Activated CD4-positive, alpha-beta T cell treated with anti-CD3 and anti-CD28 coated beads for 36 hours (primary cell): ENCODE measurements at regions not wholly inside any gene's neighbourhood (a gene's known extent, or its start where the extent isn't known, plus 50 kb on each side); places are given as distances from the start of the nearest gene placed in this dataset.

Experiments used
- ATAC-seq: fragments of 200-7000 bp; cut with Tn5 transposase; one replicate; pipeline ENCODE4 v1.10.0; 2021; ENCODE audit warnings: mild to moderate bottlenecking, moderate library complexity
- CTCF ChIA-PET: fragments of 350-600 bp; sonication (Branson Sonifier 250); formaldehyde crosslinking; loops from one replicate; lab custom pipeline; 2021; ENCODE audit warnings: antibody characterized with exemption; lab: Charles Lee
- POLR2A ChIA-PET: fragments of 350-600 bp; sonication (Branson Sonifier 250); formaldehyde crosslinking; loops from one replicate; lab custom pipeline; 2021; ENCODE audit warnings: antibody characterized with exemption, inconsistent platforms; lab: Charles Lee
- DNase-seq: peaks from one replicate; pipeline ENCODE4 v3.0.0-alpha.2; 2020
- H3K27ac Mint-ChIP-seq: one replicate; pipeline ENCODE4 v1.8.0; 2021; ENCODE audit warnings: mixed read lengths
- H3K27me3 Mint-ChIP-seq: one replicate; pipeline ENCODE4 v1.8.0; 2021; ENCODE audit warnings: mixed read lengths
- H3K36me3 Mint-ChIP-seq: one replicate; pipeline ENCODE4 v1.8.0; 2021; ENCODE audit warnings: low read depth, mixed read lengths
- H3K4me1 Mint-ChIP-seq: one replicate; pipeline ENCODE4 v1.8.0; 2021; ENCODE audit warnings: mixed read lengths
- H3K4me3 Mint-ChIP-seq: one replicate; pipeline ENCODE4 v1.8.0; 2021; ENCODE audit warnings: mild to moderate bottlenecking, moderate library complexity, mixed read lengths
- H3K9me3 Mint-ChIP-seq: one replicate; pipeline ENCODE4 v1.8.0; 2021; ENCODE audit warnings: low read depth, mixed read lengths
- intact Hi-C, 2 experiments: fragments of 100-400 bp; cut with DNase I in 1 of 2; cut with micrococcal nuclease in 1 of 2; formaldehyde crosslinking; loops; one replicate each; pipeline versions ENCODE4 v1.14.2 to v1.15.1; 2022 to 2024; cut with DNase I, micrococcal nuclease

- H3K4me1 Mint-ChIP-seq: no peaks in the 10 kb centered on the region
- ChIA-PET POLR2A (no interaction called here), CTCF (no interaction called here)
- H3K27ac Mint-ChIP-seq: no peak overlapping the region
- peaks cover 11% of the 10 kb centered on the region for H3K27me3 Mint-ChIP-seq
- no peak overlapping the region for H3K4me3 Mint-ChIP-seq
- H3K9me3 Mint-ChIP-seq: peaks cover 4% of the 10 kb centered on the region
- DNase-seq: no peak
- H3K36me3 Mint-ChIP-seq: no peaks in the 10 kb centered on the region
- ATAC-seq: no peak
- intact Hi-C loops: no loop called here
These were observed 560.4 kb downstream of the TBC1D22A start for GRCh38 chr22:47322854-47323253.

GRCh38 chr22:47320560-47320959, 558.1 kb downstream of the TBC1D22A start:
- ATAC-seq (no peak), DNase-seq (no peak)
- POLR2A ChIA-PET: no interaction called here
- Mint-ChIP-seq H3K27ac (no peak overlapping the region), H3K4me1 (no peaks in the 10 kb centered on the region), H3K36me3 (no peaks in the 10 kb centered on the region), H3K4me3 (no peak overlapping the region), H3K9me3 (peaks cover 4% of the 10 kb centered on the region), H3K27me3 (peaks cover 14% of the 10 kb centered on the region)
- intact Hi-C loops: no loop called here
- CTCF ChIA-PET: no interaction called here

- DNase-seq: no peak
- CTCF ChIA-PET: no interaction called here
- Mint-ChIP-seq H3K4me3 (no peak overlapping the region), H3K27ac (no peak overlapping the region), H3K27me3 (peaks cover 17% of the 10 kb centered on the region), H3K4me1 (no peaks in the 10 kb centered on the region), H3K9me3 (peaks cover 4% of the 10 kb centered on the region), H3K36me3 (no peaks in the 10 kb centered on the region)
- POLR2A ChIA-PET: no interaction called here
- ATAC-seq: no peak
- intact Hi-C loops: no loop called here
These were observed 555.7 kb downstream of the TBC1D22A start for GRCh38 chr22:47318041-47318737.

GRCh38 chr22:47315862-47316419, 553.5 kb downstream of the TBC1D22A start:
- Mint-ChIP-seq H3K27me3 (peaks cover 19% of the 10 kb centered on the region), H3K4me3 (no peak overlapping the region), H3K4me1 (no peaks in the 10 kb centered on the region), H3K36me3 (no peaks in the 10 kb centered on the region), H3K9me3 (peaks cover 2% of the 10 kb centered on the region), H3K27ac (no peak overlapping the region)
- intact Hi-C loops: no loop called here
- DNase-seq (no peak), ATAC-seq (no peak)
- CTCF ChIA-PET: no interaction called here
- POLR2A ChIA-PET: no interaction called here

- POLR2A ChIA-PET: no interaction called here
These were observed 548.2 kb downstream of the TBC1D22A start for GRCh38 chr22:47310601-47311000.

GRCh38 chr22:47309946-47310345, 547.5 kb downstream of the TBC1D22A start:
- DNase-seq (no peak), ATAC-seq (no peak)
- peaks cover 5% of the 10 kb centered on the region for H3K27me3 Mint-ChIP-seq
- H3K27ac Mint-ChIP-seq: no peak overlapping the region
- no peaks in the 10 kb centered on the region for H3K4me1 Mint-ChIP-seq
- H3K9me3 Mint-ChIP-seq: peaks cover 4% of the 10 kb centered on the region
- ChIA-PET CTCF (no interaction called here), POLR2A (no interaction called here)
- intact Hi-C loops: no loop called here
- H3K4me3 Mint-ChIP-seq: no peak overlapping the region
- no peaks in the 10 kb centered on the region for H3K36me3 Mint-ChIP-seq

More at GRCh38 chr22:47310601-47311000, 548.2 kb downstream of the TBC1D22A start:
- no peaks in the 10 kb centered on the region for H3K4me1 Mint-ChIP-seq
- H3K4me3 Mint-ChIP-seq: no peak overlapping the region
- CTCF ChIA-PET: no interaction called here
- ATAC-seq: no peak
- no peaks in the 10 kb centered on the region for H3K36me3 Mint-ChIP-seq
- intact Hi-C loops: no loop called here
- H3K9me3 Mint-ChIP-seq: peaks cover 4% of the 10 kb centered on the region
- peaks cover 7% of the 10 kb centered on the region for H3K27me3 Mint-ChIP-seq
- H3K27ac Mint-ChIP-seq: no peak overlapping the region
- no peak for DNase-seq

GRCh38 chr22:47309476-47309875, 547.0 kb downstream of the TBC1D22A start:
- DNase-seq: no peak
- intact Hi-C loops: no loop called here
- Mint-ChIP-seq H3K27me3 (peaks cover 2% of the 10 kb centered on the region), H3K27ac (no peak overlapping the region), H3K9me3 (peaks cover 4% of the 10 kb centered on the region), H3K36me3 (no peaks in the 10 kb centered on the region), H3K4me3 (no peak overlapping the region), H3K4me1 (no peaks in the 10 kb centered on the region)
- POLR2A ChIA-PET: no interaction called here
- CTCF ChIA-PET: interaction anchor here (0.6 kb wide), 1 partner anchor 15 kb away, joined by 3 read pairs; no protein-coding TSS in a partner anchor
- no peak for ATAC-seq

GRCh38 chr22:47308886-47309285, 546.4 kb downstream of the TBC1D22A start:
- Mint-ChIP-seq H3K27ac (no peak overlapping the region), H3K27me3 (peaks cover 2% of the 10 kb centered on the region), H3K4me3 (no peak overlapping the region), H3K36me3 (no peaks in the 10 kb centered on the region), H3K4me1 (no peaks in the 10 kb centered on the region), H3K9me3 (peaks cover 4% of the 10 kb centered on the region)
- CTCF ChIA-PET: interaction anchor here (0.6 kb wide), 1 partner anchor 15 kb away, joined by 3 read pairs; no protein-coding TSS in a partner anchor
- no peak for DNase-seq
- POLR2A ChIA-PET: no interaction called here
- ATAC-seq: no peak
- intact Hi-C loops: no loop called here

- no peak for DNase-seq
- Mint-ChIP-seq H3K9me3 (peaks cover 4% of the 10 kb centered on the region), H3K4me1 (no peaks in the 10 kb centered on the region), H3K27ac (no peak overlapping the region), H3K4me3 (no peak overlapping the region), H3K27me3 (peaks cover 2% of the 10 kb centered on the region), H3K36me3 (no peaks in the 10 kb centered on the region)
- ChIA-PET CTCF (interaction anchor here (0.8 kb wide), 1 partner anchor 1741 kb away, joined by 4 read pairs; no protein-coding TSS in a partner anchor), POLR2A (no interaction called here)
- ATAC-seq: no peak
- intact Hi-C loops: no loop called here
These were observed 545.4 kb downstream of the TBC1D22A start for GRCh38 chr22:47307822-47308221.

GRCh38 chr22:47307326-47307725, 544.9 kb downstream of the TBC1D22A start:
- H3K27me3 Mint-ChIP-seq: peaks cover 2% of the 10 kb centered on the region
- intact Hi-C loops: no loop called here
- no peaks in the 10 kb centered on the region for H3K36me3 Mint-ChIP-seq
- no peak overlapping the region for H3K27ac Mint-ChIP-seq
- no peak overlapping the region for H3K4me3 Mint-ChIP-seq
- peaks cover 3% of the 10 kb centered on the region for H3K9me3 Mint-ChIP-seq
- no peaks in the 10 kb centered on the region for H3K4me1 Mint-ChIP-seq
- DNase-seq: no peak
- POLR2A ChIA-PET: no interaction called here
- no peak for ATAC-seq
- CTCF ChIA-PET: interaction anchor here (0.8 kb wide), 1 partner anchor 1740 kb away, joined by 4 read pairs; no protein-coding TSS in a partner anchor

- Mint-ChIP-seq H3K27ac (no peak overlapping the region), H3K4me1 (no peaks in the 10 kb centered on the region), H3K4me3 (no peak overlapping the region), H3K27me3 (no peaks in the 10 kb centered on the region), H3K36me3 (no peaks in the 10 kb centered on the region), H3K9me3 (peaks cover 1% of the 10 kb centered on the region)
- ChIA-PET POLR2A (no interaction called here), CTCF (no interaction called here)
- no peak for DNase-seq
- intact Hi-C loops: no loop called here
- no peak for ATAC-seq
These were observed 542.4 kb downstream of the TBC1D22A start for GRCh38 chr22:47304854-47305253.

GRCh38 chr22:47304191-47304831, 541.9 kb downstream of the TBC1D22A start:
- intact Hi-C loops: no loop called here
- no peak overlapping the region for H3K27ac Mint-ChIP-seq
- H3K9me3 Mint-ChIP-seq: peaks cover 1% of the 10 kb centered on the region
- no peaks in the 10 kb centered on the region for H3K36me3 Mint-ChIP-seq
- no peaks in the 10 kb centered on the region for H3K27me3 Mint-ChIP-seq
- DNase-seq (no peak), ATAC-seq (no peak)
- no peaks in the 10 kb centered on the region for H3K4me1 Mint-ChIP-seq
- POLR2A ChIA-PET: no interaction called here
- CTCF ChIA-PET: no interaction called here
- H3K4me3 Mint-ChIP-seq: no peak overlapping the region
